ENCODE measurements at regions not wholly inside any gene's neighbourhood (a gene's known extent, or its start where the extent isn't known, plus 50 kb on each side); places are given as distances from the start of the nearest gene placed in this dataset.

DNA sequence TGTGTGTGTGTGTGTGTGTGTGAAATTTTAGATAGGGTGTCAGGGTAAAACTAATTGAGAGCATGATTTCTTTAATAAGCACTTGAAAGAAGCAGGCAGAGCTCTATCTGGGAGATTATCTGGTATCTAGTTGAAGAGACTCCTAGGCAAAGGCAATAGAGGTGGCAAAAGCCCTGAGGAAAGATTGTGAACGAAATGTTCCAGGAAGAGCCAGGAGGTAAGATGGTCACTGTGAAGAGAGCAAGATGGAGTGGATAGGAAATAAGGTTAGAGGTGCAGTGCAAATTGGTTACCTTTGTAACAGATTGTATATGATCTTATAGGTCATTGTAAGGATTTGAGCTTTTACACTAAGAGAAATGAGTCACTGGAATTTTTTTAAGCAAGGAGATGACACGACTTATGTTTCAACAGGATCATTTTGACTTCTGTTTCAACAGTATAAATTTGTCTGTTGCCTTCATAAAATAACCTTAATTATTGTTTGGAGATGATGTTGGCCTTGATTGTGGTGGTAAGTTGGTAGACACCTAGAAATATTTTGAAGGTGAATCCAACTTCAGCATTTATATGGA, 239.6 kb downstream of the PARP8 start:
- TF ChIP-seq, protein P1, sequence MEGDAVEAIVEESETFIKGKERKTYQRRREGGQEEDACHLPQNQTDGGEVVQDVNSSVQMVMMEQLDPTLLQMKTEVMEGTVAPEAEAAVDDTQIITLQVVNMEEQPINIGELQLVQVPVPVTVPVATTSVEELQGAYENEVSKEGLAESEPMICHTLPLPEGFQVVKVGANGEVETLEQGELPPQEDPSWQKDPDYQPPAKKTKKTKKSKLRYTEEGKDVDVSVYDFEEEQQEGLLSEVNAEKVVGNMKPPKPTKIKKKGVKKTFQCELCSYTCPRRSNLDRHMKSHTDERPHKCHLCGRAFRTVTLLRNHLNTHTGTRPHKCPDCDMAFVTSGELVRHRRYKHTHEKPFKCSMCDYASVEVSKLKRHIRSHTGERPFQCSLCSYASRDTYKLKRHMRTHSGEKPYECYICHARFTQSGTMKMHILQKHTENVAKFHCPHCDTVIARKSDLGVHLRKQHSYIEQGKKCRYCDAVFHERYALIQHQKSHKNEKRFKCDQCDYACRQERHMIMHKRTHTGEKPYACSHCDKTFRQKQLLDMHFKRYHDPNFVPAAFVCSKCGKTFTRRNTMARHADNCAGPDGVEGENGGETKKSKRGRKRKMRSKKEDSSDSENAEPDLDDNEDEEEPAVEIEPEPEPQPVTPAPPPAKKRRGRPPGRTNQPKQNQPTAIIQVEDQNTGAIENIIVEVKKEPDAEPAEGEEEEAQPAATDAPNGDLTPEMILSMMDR (IDR thresholded peaks at IDR 0.05), result no peak
- TF ChIP-seq POLR2A (IDR thresholded peaks at IDR 0.05), result no peak
- TF ChIP-seq EP300 (IDR thresholded peaks at IDR 0.05), result no peak
- TF ChIP-seq POLR2AphosphoS5 (IDR thresholded peaks at IDR 0.05), result no peak
